ENCODE measurements at regions not wholly inside any gene's neighbourhood (a gene's known extent, or its start where the extent isn't known, plus 50 kb on each side); places are given as distances from the start of the nearest gene placed in this dataset.

DNA sequence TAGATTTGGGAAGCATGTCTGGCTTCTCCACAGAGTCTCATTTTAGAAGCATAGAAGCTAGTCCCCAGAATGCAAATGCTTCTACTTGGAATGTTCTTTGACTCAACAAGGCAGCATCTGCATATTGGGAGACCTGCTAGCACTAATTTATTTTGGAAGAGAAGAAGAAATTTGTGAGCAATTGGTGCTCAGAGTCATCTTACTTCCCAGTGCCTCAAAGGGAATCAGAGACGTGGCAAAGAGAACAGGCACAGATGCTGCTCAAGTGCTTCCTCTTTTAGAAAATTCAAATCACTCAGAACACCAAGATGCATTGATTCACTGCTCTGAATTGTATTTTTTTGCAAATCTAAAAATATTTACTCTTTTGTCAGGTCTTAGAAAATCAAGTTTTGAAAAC lies 255.7 kb downstream of the BRINP2 start:
- Histone ChIP-seq H3K9me3 (replicated peaks in 1 of 2; ENCODE audit: control insufficient read depth in 2 of 2, insufficient read depth in 1 of 2, low read depth in 1 of 2, low read length in 2 of 2) (no peaks in the 10 kb centered on the region), H3K27ac (replicated peaks; ENCODE audit: low read length) (no peak overlapping the region), H3K4ac (ENCODE audit: low read length) (no peak overlapping the region), H2BK15ac (ENCODE audit: low read length) (no peak overlapping the region), H3K79me1 (ENCODE audit: low read depth, low read length) (no peaks in the 10 kb centered on the region), H2AFZ (ENCODE audit: low read length) (no peak overlapping the region), H2AK5ac (ENCODE audit: low read depth, low read length) (no peak overlapping the region), H3K4me1 (ENCODE audit: control insufficient read depth in 2 of 2, insufficient read depth in 1 of 2, low read depth in 1 of 2, low read length in 2 of 2) (no peaks in the 10 kb centered on the region), H4K91ac (ENCODE audit: low read depth, low read length, poor library complexity) (no peak overlapping the region), H3K18ac (ENCODE audit: low read length) (no peak overlapping the region), H4K8ac (ENCODE audit: low read depth, low read length) (no peak overlapping the region), H3K23ac (ENCODE audit: low read depth, low read length, poor library complexity) (no peak overlapping the region), H3K14ac (ENCODE audit: low read length) (no peak overlapping the region), H3K4me3 (ENCODE audit: low read length in 2 of 2) (no peak overlapping the region), H2BK5ac (ENCODE audit: low read length) (no peak overlapping the region), H3K9ac (ENCODE audit: low read depth, low read length, poor library complexity) (no peak overlapping the region), H3K27me3 (ENCODE audit: control insufficient read depth in 3 of 3, insufficient read depth in 3 of 3, low read depth in 1 of 3, low read length in 3 of 3) (no peaks in the 10 kb centered on the region), H2BK120ac (ENCODE audit: low read depth, low read length) (no peak overlapping the region), H3K36me3 (replicated peaks in 1 of 2; ENCODE audit: control insufficient read depth in 2 of 2, insufficient read depth in 2 of 2, low read length in 2 of 2) (no peaks in the 10 kb centered on the region), H2BK12ac (ENCODE audit: low read length) (no peak overlapping the region), H3K4me2 (ENCODE audit: insufficient read depth, low read length, poor library complexity, severe bottlenecking) (no peak overlapping the region)
- WGBS, 2 donors (ENCODE audit: extremely low coverage in 2 of 2, insufficient read length in 2 of 2, insufficient replicate concordance in 1 of 2) = no CpG with 5 or more reads among the region's 1 CpG
- no peak for DNase-seq (ENCODE audit: low spot score)

DNA sequence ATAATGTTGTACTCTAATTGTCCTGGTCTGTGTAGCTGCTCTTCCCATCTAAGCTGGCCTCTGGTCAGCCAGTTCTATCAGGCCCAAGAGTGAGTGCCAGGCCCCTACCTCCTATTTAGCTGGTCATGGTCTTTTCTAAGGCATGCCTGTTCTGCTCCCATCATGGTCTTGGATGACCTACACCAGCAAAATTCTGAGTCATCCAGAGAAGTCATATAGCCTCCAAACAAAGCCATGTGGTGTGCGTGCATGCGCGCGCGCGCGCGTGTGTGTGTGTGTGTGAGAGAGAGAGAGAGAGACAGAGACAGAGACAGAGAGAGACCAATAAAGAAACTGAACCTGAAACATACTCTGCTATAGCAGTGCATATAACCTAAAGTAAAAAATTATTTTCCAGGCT lies 254.4 kb downstream of the BRINP2 start:
- no peak overlapping the region for H4K8ac ChIP-seq (ENCODE audit: low read depth, low read length)
- no peak overlapping the region for H2AFZ ChIP-seq (ENCODE audit: low read length)
- H3K4me3 ChIP-seq (ENCODE audit: low read length in 2 of 2) = no peak overlapping the region
- no peak overlapping the region for H2AK5ac ChIP-seq (ENCODE audit: low read depth, low read length)
- H3K27ac ChIP-seq (replicated peaks; ENCODE audit: low read length) = no peak overlapping the region
- no peak overlapping the region for H3K14ac ChIP-seq (ENCODE audit: low read length)
- H3K27me3 ChIP-seq (ENCODE audit: control insufficient read depth in 3 of 3, insufficient read depth in 3 of 3, low read depth in 1 of 3, low read length in 3 of 3) = no peaks in the 10 kb centered on the region
- no peak overlapping the region for H3K18ac ChIP-seq (ENCODE audit: low read length)
- H2BK15ac ChIP-seq (ENCODE audit: low read length) = no peak overlapping the region
- H3K4ac ChIP-seq (ENCODE audit: low read length) = no peak overlapping the region
- no CpG with 5 or more reads among the region's 8 CpGs for WGBS, 2 donors (ENCODE audit: extremely low coverage in 2 of 2, insufficient read length in 2 of 2, insufficient replicate concordance in 1 of 2)
- no peaks in the 10 kb centered on the region for H3K4me1 ChIP-seq (ENCODE audit: control insufficient read depth in 2 of 2, insufficient read depth in 1 of 2, low read depth in 1 of 2, low read length in 2 of 2)
- H3K23ac ChIP-seq (ENCODE audit: low read depth, low read length, poor library complexity) = no peak overlapping the region
- H3K36me3 ChIP-seq (replicated peaks in 1 of 2; ENCODE audit: control insufficient read depth in 2 of 2, insufficient read depth in 2 of 2, low read length in 2 of 2) = no peaks in the 10 kb centered on the region
- no peak overlapping the region for H2BK120ac ChIP-seq (ENCODE audit: low read depth, low read length)
- H3K4me2 ChIP-seq (ENCODE audit: insufficient read depth, low read length, poor library complexity, severe bottlenecking) = no peak overlapping the region
- H3K79me1 ChIP-seq (ENCODE audit: low read depth, low read length) = no peaks in the 10 kb centered on the region
- DNase-seq (ENCODE audit: low spot score) = no peak
- H2BK12ac ChIP-seq (ENCODE audit: low read length) = no peak overlapping the region
- H2BK5ac ChIP-seq (ENCODE audit: low read length) = no peak overlapping the region
- H3K9me3 ChIP-seq (replicated peaks in 1 of 2; ENCODE audit: control insufficient read depth in 2 of 2, insufficient read depth in 1 of 2, low read depth in 1 of 2, low read length in 2 of 2) = no peaks in the 10 kb centered on the region
- H4K91ac ChIP-seq (ENCODE audit: low read depth, low read length, poor library complexity) = no peak overlapping the region
- no peak overlapping the region for H3K9ac ChIP-seq (ENCODE audit: low read depth, low read length, poor library complexity)

DNA sequence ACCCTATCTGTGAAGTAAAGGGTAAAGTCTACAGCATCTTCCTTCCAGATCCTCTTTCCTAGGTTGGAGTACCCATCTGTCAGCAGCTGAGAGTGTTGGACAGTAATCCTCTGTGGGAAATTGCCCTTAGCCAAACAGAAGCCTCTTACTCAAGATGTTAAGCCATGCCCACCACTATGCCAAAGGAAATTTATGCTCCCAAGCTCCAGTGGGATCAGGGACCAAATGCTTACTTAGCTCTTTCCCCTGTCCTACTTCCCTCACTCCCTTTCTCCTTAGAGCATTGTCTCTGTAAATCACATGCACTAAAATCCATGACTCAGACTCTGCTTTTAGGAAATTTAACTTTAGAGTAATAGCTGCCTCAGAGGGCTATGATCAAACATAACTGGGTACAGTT lies 254.0 kb downstream of the BRINP2 start:
- no peak overlapping the region for H2BK12ac ChIP-seq (ENCODE audit: low read length)
- H3K27me3 ChIP-seq (ENCODE audit: control insufficient read depth in 3 of 3, insufficient read depth in 3 of 3, low read depth in 1 of 3, low read length in 3 of 3) = no peaks in the 10 kb centered on the region
- no peak overlapping the region for H2AK5ac ChIP-seq (ENCODE audit: low read depth, low read length)
- H3K27ac ChIP-seq (replicated peaks; ENCODE audit: low read length) = no peak overlapping the region
- H3K4ac ChIP-seq (ENCODE audit: low read length) = no peak overlapping the region
- H3K18ac ChIP-seq (ENCODE audit: low read length) = no peak overlapping the region
- no peak for DNase-seq (ENCODE audit: low spot score)
- no peak overlapping the region for H3K23ac ChIP-seq (ENCODE audit: low read depth, low read length, poor library complexity)
- H2BK120ac ChIP-seq (ENCODE audit: low read depth, low read length) = no peak overlapping the region
- H3K4me3 ChIP-seq (ENCODE audit: low read length in 2 of 2) = no peak overlapping the region
- H3K9ac ChIP-seq (ENCODE audit: low read depth, low read length, poor library complexity) = no peak overlapping the region
- no peak overlapping the region for H4K8ac ChIP-seq (ENCODE audit: low read depth, low read length)
- H2AFZ ChIP-seq (ENCODE audit: low read length) = no peak overlapping the region
- H3K14ac ChIP-seq (ENCODE audit: low read length) = no peak overlapping the region
- no peak overlapping the region for H2BK5ac ChIP-seq (ENCODE audit: low read length)
- H3K36me3 ChIP-seq (replicated peaks in 1 of 2; ENCODE audit: control insufficient read depth in 2 of 2, insufficient read depth in 2 of 2, low read length in 2 of 2) = no peaks in the 10 kb centered on the region
- no peak overlapping the region for H3K4me2 ChIP-seq (ENCODE audit: insufficient read depth, low read length, poor library complexity, severe bottlenecking)
- no peaks in the 10 kb centered on the region for H3K9me3 ChIP-seq (replicated peaks in 1 of 2; ENCODE audit: control insufficient read depth in 2 of 2, insufficient read depth in 1 of 2, low read depth in 1 of 2, low read length in 2 of 2)
- H2BK15ac ChIP-seq (ENCODE audit: low read length) = no peak overlapping the region
- H3K4me1 ChIP-seq (ENCODE audit: control insufficient read depth in 2 of 2, insufficient read depth in 1 of 2, low read depth in 1 of 2, low read length in 2 of 2) = no peaks in the 10 kb centered on the region
- no peak overlapping the region for H4K91ac ChIP-seq (ENCODE audit: low read depth, low read length, poor library complexity)
- no peaks in the 10 kb centered on the region for H3K79me1 ChIP-seq (ENCODE audit: low read depth, low read length)

DNA sequence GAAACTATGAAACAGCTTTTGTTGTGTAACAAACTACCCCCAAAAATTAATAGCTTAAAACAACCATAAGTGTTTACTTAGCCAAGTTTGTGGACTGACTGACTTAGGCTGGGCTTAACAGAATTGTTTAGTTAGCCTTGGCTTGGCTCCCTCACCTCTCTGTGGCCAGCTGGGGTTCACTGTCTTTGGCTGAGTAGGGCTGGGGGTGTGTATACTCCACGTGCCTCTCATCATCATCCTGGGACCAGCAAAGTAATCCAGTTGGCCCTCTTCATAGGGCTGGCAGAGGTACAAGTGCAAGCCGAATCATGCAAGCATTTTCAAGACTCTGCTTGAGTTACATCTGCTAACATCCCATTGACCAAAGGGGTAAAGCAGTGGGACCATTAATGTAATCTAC lies 252.3 kb downstream of the BRINP2 start:
- H3K14ac ChIP-seq (ENCODE audit: low read length) = no peak overlapping the region
- no peak overlapping the region for H3K4me2 ChIP-seq (ENCODE audit: insufficient read depth, low read length, poor library complexity, severe bottlenecking)
- H2BK15ac ChIP-seq (ENCODE audit: low read length) = no peak overlapping the region
- no peaks in the 10 kb centered on the region for H3K27me3 ChIP-seq (ENCODE audit: control insufficient read depth in 3 of 3, insufficient read depth in 3 of 3, low read depth in 1 of 3, low read length in 3 of 3)
- no peak overlapping the region for H2BK5ac ChIP-seq (ENCODE audit: low read length)
- no peaks in the 10 kb centered on the region for H3K79me1 ChIP-seq (ENCODE audit: low read depth, low read length)
- DNase-seq (ENCODE audit: low spot score) = no peak
- no peaks in the 10 kb centered on the region for H3K4me1 ChIP-seq (ENCODE audit: control insufficient read depth in 2 of 2, insufficient read depth in 1 of 2, low read depth in 1 of 2, low read length in 2 of 2)
- H2AK5ac ChIP-seq (ENCODE audit: low read depth, low read length) = no peak overlapping the region
- no peak overlapping the region for H3K9ac ChIP-seq (ENCODE audit: low read depth, low read length, poor library complexity)
- no peaks in the 10 kb centered on the region for H3K9me3 ChIP-seq (replicated peaks in 1 of 2; ENCODE audit: control insufficient read depth in 2 of 2, insufficient read depth in 1 of 2, low read depth in 1 of 2, low read length in 2 of 2)
- WGBS, 2 donors (ENCODE audit: extremely low coverage in 2 of 2, insufficient read length in 2 of 2, insufficient replicate concordance in 1 of 2) = no CpG with 5 or more reads among the region's 2 CpGs
- H3K18ac ChIP-seq (ENCODE audit: low read length) = no peak overlapping the region
- no peak overlapping the region for H4K91ac ChIP-seq (ENCODE audit: low read depth, low read length, poor library complexity)
- no peak overlapping the region for H2BK12ac ChIP-seq (ENCODE audit: low read length)
- H3K36me3 ChIP-seq (replicated peaks in 1 of 2; ENCODE audit: control insufficient read depth in 2 of 2, insufficient read depth in 2 of 2, low read length in 2 of 2) = no peaks in the 10 kb centered on the region
- no peak overlapping the region for H3K4me3 ChIP-seq (ENCODE audit: low read length in 2 of 2)
- H2BK120ac ChIP-seq (ENCODE audit: low read depth, low read length) = no peak overlapping the region
- H3K4ac ChIP-seq (ENCODE audit: low read length) = no peak overlapping the region
- no peak overlapping the region for H2AFZ ChIP-seq (ENCODE audit: low read length)
- H4K8ac ChIP-seq (ENCODE audit: low read depth, low read length) = no peak overlapping the region
- no peak overlapping the region for H3K23ac ChIP-seq (ENCODE audit: low read depth, low read length, poor library complexity)
- no peak overlapping the region for H3K27ac ChIP-seq (replicated peaks; ENCODE audit: low read length)

Data from neuronal stem cell (in vitro differentiated cells).